K562 (cell line): ENCODE measurements at regions not wholly inside any gene's neighbourhood (a gene's known extent, or its start where the extent isn't known, plus 50 kb on each side); places are given as distances from the start of the nearest gene placed in this dataset.

Source experiments
- DPF2 ChIP-seq: fragments of 450-650 bp; IDR thresholded peaks from 2 replicates; pipeline ENCODE4 v1.6.1; 2016
- ETS1 ChIP-seq: conservative IDR thresholded peaks from 2 replicates; pipeline ENCODE4 v1.6.1; 2011; ENCODE audit warnings: low read depth, mild to moderate bottlenecking, low read length; ENCODE audit not compliant: control insufficient read depth

- TF ChIP-seq ETS1 (no peak), DPF2 (no peak)
These were observed 169.5 kb downstream of the HRH4 start for GRCh38 chr18:24629921-24630320.
